GM12873 (cell line): ENCODE measurements at regions not wholly inside any gene's neighbourhood (a gene's known extent, or its start where the extent isn't known, plus 50 kb on each side); places are given as distances from the start of the nearest gene placed in this dataset.

Source experiments
- CTCF ChIP-seq: IDR thresholded peaks from 2 replicates; pipeline ENCODE4 v1.5.1; 2012; ENCODE audit warnings: low read depth, mild to moderate bottlenecking, moderate library complexity, low read length, control low read depth; ENCODE audit not compliant: insufficient read depth; ENCODE audit errors: missing control alignments

- TF ChIP-seq CTCF = no peak
Observed at GRCh38 chr21:28181730-28182129, 810.9 kb downstream of the LTN1 start.

GRCh38 chr21:28179136-28179535 is 813.5 kb downstream of the LTN1 start:
- TF ChIP-seq CTCF = no peak

- TF ChIP-seq CTCF = no peak
Observed at GRCh38 chr21:28177124-28177523, 815.6 kb downstream of the LTN1 start.

GRCh38 chr21:28174701-28175100 is 818.0 kb downstream of the LTN1 start:
- no peak for TF ChIP-seq CTCF

GRCh38 chr21:28174006-28174405 is 818.7 kb downstream of the LTN1 start:
- no peak for TF ChIP-seq CTCF

GRCh38 chr21:28172376-28172775 is 820.3 kb downstream of the LTN1 start:
- TF ChIP-seq CTCF = no peak

GRCh38 chr21:28167366-28167765 is 825.3 kb downstream of the LTN1 start:
- TF ChIP-seq CTCF = no peak
